HepG2 (cell line): ENCODE measurements at regions not wholly inside any gene's neighbourhood (a gene's known extent, or its start where the extent isn't known, plus 50 kb on each side); places are given as distances from the start of the nearest gene placed in this dataset.

ENCODE experiments used
- ARNT2 ChIP-seq: sonication (generic); formaldehyde crosslinking; IDR thresholded peaks from 2 replicates; pipeline ENCODE4 v1.8.0; 2022; ENCODE audit warnings: mild to moderate bottlenecking, low read depth, missing genetic modification reagents, moderate library complexity
- ARNTL ChIP-seq: sonication (generic); formaldehyde crosslinking; IDR thresholded peaks from 2 replicates; pipeline ENCODE4 v1.4.0; 2020; ENCODE audit warnings: mild to moderate bottlenecking, missing genetic modification reagents
- BCL6 ChIP-seq: IDR thresholded peaks from 2 replicates; pipeline ENCODE4 v1.6.1; 2016; ENCODE audit warnings: missing genetic modification reagents, missing compliant biosample characterization
- ERF ChIP-seq: IDR thresholded peaks from 2 replicates; pipeline ENCODE4 v1.6.1; 2018; ENCODE audit warnings: missing biosample characterization, missing genetic modification reagents
- FOSL2 ChIP-seq: sonication (generic); formaldehyde crosslinking; IDR thresholded peaks from 2 replicates; pipeline ENCODE4 v1.4.0; 2020; ENCODE audit warnings: missing genetic modification reagents
- HOXA3 ChIP-seq: sonication (generic); formaldehyde crosslinking; IDR thresholded peaks from 2 replicates; pipeline ENCODE4 v1.5.0; 2020; ENCODE audit warnings: missing genetic modification reagents
- KLF11 ChIP-seq: IDR thresholded peaks from 2 replicates; pipeline ENCODE4 v1.6.1; 2016; ENCODE audit warnings: missing compliant biosample characterization
- MEF2D ChIP-seq: sonication (generic); formaldehyde crosslinking; IDR thresholded peaks from 2 replicates; pipeline ENCODE4 v1.5.1; 2020; ENCODE audit warnings: mild to moderate bottlenecking, missing genetic modification reagents
- MIER3 ChIP-seq: IDR thresholded peaks from 2 replicates; pipeline ENCODE4 v1.6.1; 2016; ENCODE audit warnings: missing compliant biosample characterization, borderline replicate concordance
- NCOR1 ChIP-seq: fragments of 200-600 bp; sonication (generic); IDR thresholded peaks from 2 replicates; pipeline ENCODE4 v1.7.0; 2017; ENCODE audit warnings: antibody characterized with exemption, low read length, borderline replicate concordance
- NR2F2 ChIP-seq: IDR thresholded peaks from 2 replicates; pipeline ENCODE4 v1.6.1; 2012; ENCODE audit warnings: low read depth, inconsistent platforms, borderline replicate concordance
- RFXAP ChIP-seq: sonication (generic); formaldehyde crosslinking; IDR thresholded peaks from 2 replicates; pipeline ENCODE4 v1.4.0; 2020; ENCODE audit warnings: missing genetic modification reagents, borderline replicate concordance
- SALL2 ChIP-seq: sonication (generic); formaldehyde crosslinking; IDR thresholded peaks from 2 replicates; pipeline ENCODE4 v1.8.1; 2023; ENCODE audit warnings: mild to moderate bottlenecking, missing genetic modification reagents, inconsistent platforms
- SOX13 ChIP-seq, 3 experiments: fragments of 450-650 bp in 1 of 3; sonication (generic) in 1 of 3; formaldehyde crosslinking in 1 of 3; IDR thresholded peaks in 2 of 3; conservative IDR thresholded peaks in 1 of 3; 2 replicates each; pipeline versions ENCODE4 v1.5.0 to v1.6.1; 2016 to 2020; ENCODE audit warnings: antibody characterized with exemption in 1 of 3, mild to moderate bottlenecking in 1 of 3, missing compliant biosample characterization in 1 of 3, missing genetic modification reagents in 1 of 3, moderate library complexity in 1 of 3
- ZBTB42 ChIP-seq: sonication (generic); formaldehyde crosslinking; IDR thresholded peaks from 2 replicates; pipeline ENCODE4 v1.5.0; 2020; ENCODE audit warnings: mild to moderate bottlenecking, missing genetic modification reagents
- ZFX ChIP-seq: sonication (generic); formaldehyde crosslinking; IDR thresholded peaks from 2 replicates; pipeline ENCODE4 v1.4.0; 2020; ENCODE audit warnings: mild to moderate bottlenecking, low read depth, missing genetic modification reagents, moderate library complexity
- ZKSCAN5 ChIP-seq: sonication (generic); formaldehyde crosslinking; IDR thresholded peaks from 2 replicates; pipeline ENCODE4 v1.5.1; 2020; ENCODE audit warnings: mild to moderate bottlenecking, missing genetic modification reagents
- ZNF329 ChIP-seq: sonication (generic); formaldehyde crosslinking; IDR thresholded peaks from 2 replicates; pipeline ENCODE4 v1.9.0; 2021; ENCODE audit warnings: low read depth, mild to moderate bottlenecking, missing genetic modification reagents
- ZSCAN9 ChIP-seq: IDR thresholded peaks from 2 replicates; pipeline ENCODE4 v1.6.1; 2016; ENCODE audit warnings: borderline replicate concordance
- TF ChIP-seq, protein P1 (sequence below): sonication (generic); formaldehyde crosslinking; IDR thresholded peaks from 2 replicates; pipeline ENCODE4 v1.4.0; 2020; ENCODE audit warnings: missing genetic modification reagents, borderline replicate concordance
- TF ChIP-seq, protein P2 (sequence below): sonication (generic); formaldehyde crosslinking; IDR thresholded peaks from 2 replicates; pipeline ENCODE4 v1.9.0; 2022; ENCODE audit warnings: missing genetic modification reagents, mild to moderate bottlenecking, borderline replicate concordance
- TF ChIP-seq, protein P3 (sequence below): sonication (generic); formaldehyde crosslinking; IDR thresholded peaks from 2 replicates; pipeline ENCODE4 v1.5.0; 2020; ENCODE audit warnings: mild to moderate bottlenecking, missing genetic modification reagents

DNA sequence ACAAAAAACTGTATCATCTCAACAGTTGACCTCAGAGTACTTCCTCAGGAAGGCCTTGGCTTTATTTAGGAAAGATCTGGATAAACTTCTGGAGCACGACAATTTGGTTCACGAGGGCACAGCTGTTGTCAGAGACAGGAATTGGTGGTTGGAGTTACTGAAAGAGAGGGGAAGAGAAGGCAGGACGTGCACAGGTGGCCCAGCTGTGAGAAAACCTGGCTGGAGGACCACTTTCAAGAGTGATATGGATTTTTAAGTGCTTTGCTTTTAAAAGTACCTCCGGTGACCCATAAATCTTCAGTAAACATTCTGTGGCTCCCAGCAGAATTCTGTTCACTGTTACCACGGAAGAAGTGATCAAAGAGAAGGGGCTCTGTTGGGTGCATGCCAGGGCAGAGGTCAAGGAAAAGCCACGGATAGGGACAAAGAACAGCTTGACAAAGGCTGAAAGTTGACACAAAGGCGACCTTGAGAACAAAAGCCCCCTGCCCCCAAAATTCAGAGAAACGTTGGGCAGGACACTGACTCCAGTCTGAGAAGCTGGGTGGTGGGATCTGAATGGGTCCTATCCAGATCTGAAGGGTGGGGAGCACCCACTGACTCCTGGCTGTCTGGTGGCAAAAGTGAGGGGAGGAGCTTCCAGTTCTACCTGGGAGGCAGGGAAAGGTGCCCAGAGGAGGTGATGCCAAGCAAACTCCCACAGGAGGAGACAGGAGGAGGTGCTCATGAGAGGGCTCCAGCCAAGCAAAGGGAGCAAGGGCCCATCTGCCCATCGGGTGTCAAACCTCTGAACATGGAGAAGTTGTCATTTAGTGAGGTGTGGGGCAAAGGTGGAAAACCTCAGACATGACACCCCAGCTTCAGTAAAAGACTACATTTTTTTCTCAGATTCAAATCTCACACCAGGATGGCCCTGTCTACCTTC lies 89.4 kb upstream of the UXS1 start (continued):
- TF ChIP-seq NCOR1, result peak; percentile 94
- 0 out of 2 replicates have a peak, but pooled peaks have one; percentile 45 for TF ChIP-seq ARNT2 (CRISPR knock-in tag)
- TF ChIP-seq, protein P1, sequence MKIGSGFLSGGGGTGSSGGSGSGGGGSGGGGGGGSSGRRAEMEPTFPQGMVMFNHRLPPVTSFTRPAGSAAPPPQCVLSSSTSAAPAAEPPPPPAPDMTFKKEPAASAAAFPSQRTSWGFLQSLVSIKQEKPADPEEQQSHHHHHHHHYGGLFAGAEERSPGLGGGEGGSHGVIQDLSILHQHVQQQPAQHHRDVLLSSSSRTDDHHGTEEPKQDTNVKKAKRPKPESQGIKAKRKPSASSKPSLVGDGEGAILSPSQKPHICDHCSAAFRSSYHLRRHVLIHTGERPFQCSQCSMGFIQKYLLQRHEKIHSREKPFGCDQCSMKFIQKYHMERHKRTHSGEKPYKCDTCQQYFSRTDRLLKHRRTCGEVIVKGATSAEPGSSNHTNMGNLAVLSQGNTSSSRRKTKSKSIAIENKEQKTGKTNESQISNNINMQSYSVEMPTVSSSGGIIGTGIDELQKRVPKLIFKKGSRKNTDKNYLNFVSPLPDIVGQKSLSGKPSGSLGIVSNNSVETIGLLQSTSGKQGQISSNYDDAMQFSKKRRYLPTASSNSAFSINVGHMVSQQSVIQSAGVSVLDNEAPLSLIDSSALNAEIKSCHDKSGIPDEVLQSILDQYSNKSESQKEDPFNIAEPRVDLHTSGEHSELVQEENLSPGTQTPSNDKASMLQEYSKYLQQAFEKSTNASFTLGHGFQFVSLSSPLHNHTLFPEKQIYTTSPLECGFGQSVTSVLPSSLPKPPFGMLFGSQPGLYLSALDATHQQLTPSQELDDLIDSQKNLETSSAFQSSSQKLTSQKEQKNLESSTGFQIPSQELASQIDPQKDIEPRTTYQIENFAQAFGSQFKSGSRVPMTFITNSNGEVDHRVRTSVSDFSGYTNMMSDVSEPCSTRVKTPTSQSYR (CRISPR knock-in tag), result peak; percentile 93
- TF ChIP-seq ZNF329 (CRISPR knock-in tag), result 0 out of 2 replicates have a peak, but pooled peaks have one; percentile 18
- TF ChIP-seq ZKSCAN5 (CRISPR knock-in tag), result peak; percentile 96
- peak; percentile 71; the same call in 1 of the 2 replicates for TF ChIP-seq ZSCAN9
- peak; percentile 70 for TF ChIP-seq HOXA3 (CRISPR knock-in tag)
- TF ChIP-seq ERF (CRISPR knock-in tag), result peak; percentile 68
- peak; percentile 83 for TF ChIP-seq MEF2D
- TF ChIP-seq MIER3 (CRISPR knock-in tag), result peak; percentile 89; the same call in 1 of the 2 replicates
- TF ChIP-seq KLF11 (CRISPR knock-in tag), result peak; percentile 66
- TF ChIP-seq BCL6, result peak; percentile 85
- TF ChIP-seq ARNTL, result peak; percentile 76; the same call in 1 of the 2 replicates
- TF ChIP-seq SOX13 (IDR thresholded peaks at IDR 0.05), result peak; percentile 97
- TF ChIP-seq SOX13 (CRISPR knock-in tag; conservative IDR thresholded peaks at IDR 0.05 in 1 of 2, IDR thresholded peaks at IDR 0.05 in 1 of 2), result peak in 1 of 2 experiments; percentile 98; a peak in 2 of 4 replicates
- TF ChIP-seq, protein P2, sequence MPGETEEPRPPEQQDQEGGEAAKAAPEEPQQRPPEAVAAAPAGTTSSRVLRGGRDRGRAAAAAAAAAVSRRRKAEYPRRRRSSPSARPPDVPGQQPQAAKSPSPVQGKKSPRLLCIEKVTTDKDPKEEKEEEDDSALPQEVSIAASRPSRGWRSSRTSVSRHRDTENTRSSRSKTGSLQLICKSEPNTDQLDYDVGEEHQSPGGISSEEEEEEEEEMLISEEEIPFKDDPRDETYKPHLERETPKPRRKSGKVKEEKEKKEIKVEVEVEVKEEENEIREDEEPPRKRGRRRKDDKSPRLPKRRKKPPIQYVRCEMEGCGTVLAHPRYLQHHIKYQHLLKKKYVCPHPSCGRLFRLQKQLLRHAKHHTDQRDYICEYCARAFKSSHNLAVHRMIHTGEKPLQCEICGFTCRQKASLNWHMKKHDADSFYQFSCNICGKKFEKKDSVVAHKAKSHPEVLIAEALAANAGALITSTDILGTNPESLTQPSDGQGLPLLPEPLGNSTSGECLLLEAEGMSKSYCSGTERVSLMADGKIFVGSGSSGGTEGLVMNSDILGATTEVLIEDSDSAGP (CRISPR knock-in tag), result peak; percentile 21; the same call in 1 of the 2 replicates
- TF ChIP-seq, protein P3, sequence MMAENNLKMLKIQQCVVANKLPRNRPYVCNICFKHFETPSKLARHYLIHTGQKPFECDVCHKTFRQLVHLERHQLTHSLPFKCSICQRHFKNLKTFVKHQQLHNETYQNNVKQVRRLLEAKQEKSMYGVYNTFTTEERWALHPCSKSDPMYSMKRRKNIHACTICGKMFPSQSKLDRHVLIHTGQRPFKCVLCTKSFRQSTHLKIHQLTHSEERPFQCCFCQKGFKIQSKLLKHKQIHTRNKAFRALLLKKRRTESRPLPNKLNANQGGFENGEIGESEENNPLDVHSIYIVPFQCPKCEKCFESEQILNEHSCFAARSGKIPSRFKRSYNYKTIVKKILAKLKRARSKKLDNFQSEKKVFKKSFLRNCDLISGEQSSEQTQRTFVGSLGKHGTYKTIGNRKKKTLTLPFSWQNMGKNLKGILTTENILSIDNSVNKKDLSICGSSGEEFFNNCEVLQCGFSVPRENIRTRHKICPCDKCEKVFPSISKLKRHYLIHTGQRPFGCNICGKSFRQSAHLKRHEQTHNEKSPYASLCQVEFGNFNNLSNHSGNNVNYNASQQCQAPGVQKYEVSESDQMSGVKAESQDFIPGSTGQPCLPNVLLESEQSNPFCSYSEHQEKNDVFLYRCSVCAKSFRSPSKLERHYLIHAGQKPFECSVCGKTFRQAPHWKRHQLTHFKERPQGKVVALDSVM, result peak; percentile 15; the same call in 1 of the 2 replicates
- TF ChIP-seq ZBTB42 (CRISPR knock-in tag), result peak; percentile 86; the same call in 1 of the 2 replicates
- TF ChIP-seq FOSL2 (CRISPR knock-in tag), result peak; percentile 76
- TF ChIP-seq NR2F2, result peak; percentile 99
- 0 out of 2 replicates have a peak, but pooled peaks have one; percentile 31 for TF ChIP-seq SALL2
- TF ChIP-seq RFXAP, result 0 out of 2 replicates have a peak, but pooled peaks have one; percentile 68
- peak; percentile 30; the same call in 1 of the 2 replicates for TF ChIP-seq ZFX
